Mammary epithelial cell (primary cell): ENCODE measurements at regions not wholly inside any gene's neighbourhood (a gene's known extent, or its start where the extent isn't known, plus 50 kb on each side); places are given as distances from the start of the nearest gene placed in this dataset.

Source experiments
- EZH2 ChIP-seq: IDR thresholded peaks from 2 replicates; pipeline ENCODE4 v1.6.1; 2012; ENCODE audit warnings: low read length, inconsistent platforms, borderline replicate concordance
- TF ChIP-seq, protein P1 (sequence below), 2 donors: IDR thresholded peaks in 1 of 2; conservative IDR thresholded peaks in 1 of 2; 2 replicates each; pipeline ENCODE4 v1.5.1; 2011 to 2012; ENCODE audit warnings: inconsistent platforms in 2 of 2, low read length in 2 of 2, mild to moderate bottlenecking in 2 of 2, control low read depth in 1 of 2, low read depth in 1 of 2; ENCODE audit not compliant: insufficient read depth in 1 of 2; ENCODE audit errors: extremely low read depth in 1 of 2

DNA sequence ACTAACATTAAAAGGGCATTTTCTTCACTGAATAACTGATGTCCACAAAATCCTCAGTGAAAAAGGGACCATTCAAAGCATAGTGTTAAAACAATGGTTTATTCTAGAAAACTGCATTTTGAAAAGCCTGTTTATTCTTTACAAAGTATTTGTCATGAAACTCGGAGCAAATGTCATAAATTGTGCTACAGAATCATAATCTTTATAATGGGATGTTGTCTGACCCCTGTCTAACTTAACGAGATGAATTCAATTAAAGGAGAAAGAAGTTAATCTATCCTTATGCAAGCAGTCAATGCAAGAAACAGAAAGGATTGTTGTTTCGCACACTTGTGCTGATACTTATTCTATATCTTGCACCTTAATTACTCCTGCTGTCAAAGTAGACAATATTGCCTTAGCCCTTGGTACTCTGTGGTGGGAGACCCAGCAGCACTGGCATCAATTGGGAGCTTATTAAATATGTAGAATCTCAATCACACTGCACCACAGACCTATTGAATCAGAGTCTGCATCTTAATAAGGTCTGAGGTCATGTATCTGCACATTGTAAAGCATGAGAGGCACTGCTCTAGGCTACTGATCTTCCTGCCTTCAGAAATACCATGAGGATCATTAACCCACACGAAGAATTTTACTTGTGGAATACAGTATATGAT, 708.3 kb downstream of the HDGFL1 start:
- TF ChIP-seq, protein P1, sequence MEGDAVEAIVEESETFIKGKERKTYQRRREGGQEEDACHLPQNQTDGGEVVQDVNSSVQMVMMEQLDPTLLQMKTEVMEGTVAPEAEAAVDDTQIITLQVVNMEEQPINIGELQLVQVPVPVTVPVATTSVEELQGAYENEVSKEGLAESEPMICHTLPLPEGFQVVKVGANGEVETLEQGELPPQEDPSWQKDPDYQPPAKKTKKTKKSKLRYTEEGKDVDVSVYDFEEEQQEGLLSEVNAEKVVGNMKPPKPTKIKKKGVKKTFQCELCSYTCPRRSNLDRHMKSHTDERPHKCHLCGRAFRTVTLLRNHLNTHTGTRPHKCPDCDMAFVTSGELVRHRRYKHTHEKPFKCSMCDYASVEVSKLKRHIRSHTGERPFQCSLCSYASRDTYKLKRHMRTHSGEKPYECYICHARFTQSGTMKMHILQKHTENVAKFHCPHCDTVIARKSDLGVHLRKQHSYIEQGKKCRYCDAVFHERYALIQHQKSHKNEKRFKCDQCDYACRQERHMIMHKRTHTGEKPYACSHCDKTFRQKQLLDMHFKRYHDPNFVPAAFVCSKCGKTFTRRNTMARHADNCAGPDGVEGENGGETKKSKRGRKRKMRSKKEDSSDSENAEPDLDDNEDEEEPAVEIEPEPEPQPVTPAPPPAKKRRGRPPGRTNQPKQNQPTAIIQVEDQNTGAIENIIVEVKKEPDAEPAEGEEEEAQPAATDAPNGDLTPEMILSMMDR (conservative IDR thresholded peaks at IDR 0.05 in 1 of 2, IDR thresholded peaks at IDR 0.05 in 1 of 2; ENCODE audit: extremely low read depth in 1 of 2, insufficient read depth in 1 of 2, low read depth in 1 of 2, low read length in 2 of 2), result no peak
- TF ChIP-seq EZH2, result no peak
